Hepatocyte (in vitro differentiated cells): ENCODE measurements at regions not wholly inside any gene's neighbourhood (a gene's known extent, or its start where the extent isn't known, plus 50 kb on each side); places are given as distances from the start of the nearest gene placed in this dataset.

Source experiments
- DNase-seq: peaks from one replicate; pipeline ENCODE4 v3.0.0-alpha.2; 2016; ENCODE audit warnings: low spot score
- H2AFZ ChIP-seq: fragments of 200-600 bp; sonication (generic); 2 replicates; pipeline ENCODE4 v1.6.0; 2016; ENCODE audit warnings: antibody characterized with exemption, mild to moderate bottlenecking
- H3K27ac ChIP-seq: fragments of 200-600 bp; sonication (generic); 2 replicates; pipeline ENCODE4 v1.5.1; 2016; ENCODE audit warnings: mild to moderate bottlenecking
- H3K27me3 ChIP-seq: fragments of 200-600 bp; sonication (generic); 2 replicates; pipeline ENCODE4 v1.6.1; 2016
- H3K36me3 ChIP-seq: fragments of 200-600 bp; sonication (generic); replicated peaks from 2 replicates; pipeline ENCODE4 v1.5.1; 2016; ENCODE audit warnings: low read depth; ENCODE audit not compliant: insufficient read depth
- H3K4me1 ChIP-seq: fragments of 200-600 bp; sonication (generic); 2 replicates; pipeline ENCODE4 v1.5.1; 2016; ENCODE audit warnings: mild to moderate bottlenecking, moderate library complexity; ENCODE audit not compliant: insufficient read depth
- H3K4me2 ChIP-seq: fragments of 200-600 bp; sonication (generic); 2 replicates; pipeline ENCODE4 v1.6.0; 2016
- H3K4me3 ChIP-seq: fragments of 200-600 bp; sonication (generic); 2 replicates; pipeline ENCODE4 v1.5.1; 2016; ENCODE audit warnings: mild to moderate bottlenecking
- H3K79me2 ChIP-seq: fragments of 200-600 bp; sonication (generic); 2 replicates; pipeline ENCODE4 v1.6.0; 2017; ENCODE audit warnings: mild to moderate bottlenecking
- H3K9me2 ChIP-seq: fragments of 200-600 bp; sonication (generic); replicated peaks from 2 replicates; pipeline ENCODE4 v1.6.0; 2017; ENCODE audit warnings: mild to moderate bottlenecking; ENCODE audit not compliant: insufficient read depth
- H3K9me3 ChIP-seq: fragments of 200-600 bp; sonication (generic); 2 replicates; pipeline ENCODE4 v1.5.1; 2016; ENCODE audit warnings: low read depth, mild to moderate bottlenecking
- H4K20me1 ChIP-seq: fragments of 200-600 bp; sonication (generic); 2 replicates; pipeline ENCODE4 v1.6.0; 2016; ENCODE audit warnings: mild to moderate bottlenecking; ENCODE audit not compliant: insufficient read depth, poor library complexity, severe bottlenecking
- EZH2 ChIP-seq: fragments of 200-600 bp; sonication (generic); IDR thresholded peaks from 2 replicates; pipeline ENCODE4 v1.6.1; 2016; ENCODE audit warnings: antibody characterized with exemption, mild to moderate bottlenecking, borderline replicate concordance
- EZH2phosphoT487 ChIP-seq: fragments of 200-600 bp; sonication (generic); IDR thresholded peaks from one replicate; pipeline ENCODE4 v1.6.1; 2018; ENCODE audit warnings: antibody characterized with exemption, mild to moderate bottlenecking, low read depth, moderate library complexity; ENCODE audit not compliant: unreplicated experiment, severe bottlenecking
- WGBS: methylation state at CpG from one replicate; pipeline ENCODE4 v1.1.6; 2016; ENCODE audit warnings: low lambda C conversion rate; ENCODE audit errors: missing lambda C conversion rate; 5-methylcytosine and 5-hydroxymethylcytosine counted together
- TF ChIP-seq, protein P1 (sequence below): fragments of 200-600 bp; sonication (generic); IDR thresholded peaks from 2 replicates; pipeline ENCODE4 v1.5.1; 2016; ENCODE audit warnings: antibody characterized with exemption, mild to moderate bottlenecking; ENCODE audit not compliant: poor library complexity

DNA sequence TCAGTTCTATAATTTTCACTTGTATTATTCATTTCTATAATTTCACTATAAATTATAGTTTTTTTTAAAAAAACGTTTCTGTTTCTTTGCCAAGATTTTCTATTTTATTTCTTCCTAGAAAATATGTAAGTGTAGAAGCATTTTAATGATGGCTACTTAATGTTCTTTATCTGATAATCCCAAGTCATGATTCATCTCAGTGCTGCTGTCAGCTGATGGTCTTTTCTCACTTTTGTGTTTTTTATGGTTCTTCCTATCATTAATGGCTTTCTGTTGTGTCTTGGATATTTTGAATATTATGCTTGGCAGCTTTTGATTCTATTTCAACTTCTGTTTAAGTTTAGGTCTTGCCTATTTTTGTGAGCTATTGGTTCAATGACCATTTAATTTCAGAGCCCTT lies 268.6 kb downstream of the BAMBI start:
- Histone ChIP-seq H2AFZ (no peak overlapping the region), H3K27me3 (no peaks in the 10 kb centered on the region), H3K36me3 (no peaks in the 10 kb centered on the region), H4K20me1 (no peaks in the 10 kb centered on the region), H3K4me2 (no peak overlapping the region), H3K9me2 (no peaks in the 10 kb centered on the region), H3K4me3 (no peak overlapping the region), H3K79me2 (no peaks in the 10 kb centered on the region), H3K27ac (no peak overlapping the region), H3K9me3 (no peaks in the 10 kb centered on the region), H3K4me1 (peaks cover 11% of the 10 kb centered on the region)
- DNase-seq: no peak
- WGBS: 84% methylated on average over 1 of the region's 1 CpG
- no peak for TF ChIP-seq EZH2phosphoT487
- TF ChIP-seq EZH2: no peak
- TF ChIP-seq, protein P1, sequence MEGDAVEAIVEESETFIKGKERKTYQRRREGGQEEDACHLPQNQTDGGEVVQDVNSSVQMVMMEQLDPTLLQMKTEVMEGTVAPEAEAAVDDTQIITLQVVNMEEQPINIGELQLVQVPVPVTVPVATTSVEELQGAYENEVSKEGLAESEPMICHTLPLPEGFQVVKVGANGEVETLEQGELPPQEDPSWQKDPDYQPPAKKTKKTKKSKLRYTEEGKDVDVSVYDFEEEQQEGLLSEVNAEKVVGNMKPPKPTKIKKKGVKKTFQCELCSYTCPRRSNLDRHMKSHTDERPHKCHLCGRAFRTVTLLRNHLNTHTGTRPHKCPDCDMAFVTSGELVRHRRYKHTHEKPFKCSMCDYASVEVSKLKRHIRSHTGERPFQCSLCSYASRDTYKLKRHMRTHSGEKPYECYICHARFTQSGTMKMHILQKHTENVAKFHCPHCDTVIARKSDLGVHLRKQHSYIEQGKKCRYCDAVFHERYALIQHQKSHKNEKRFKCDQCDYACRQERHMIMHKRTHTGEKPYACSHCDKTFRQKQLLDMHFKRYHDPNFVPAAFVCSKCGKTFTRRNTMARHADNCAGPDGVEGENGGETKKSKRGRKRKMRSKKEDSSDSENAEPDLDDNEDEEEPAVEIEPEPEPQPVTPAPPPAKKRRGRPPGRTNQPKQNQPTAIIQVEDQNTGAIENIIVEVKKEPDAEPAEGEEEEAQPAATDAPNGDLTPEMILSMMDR: no peak

- H3K9me3 ChIP-seq: no peaks in the 10 kb centered on the region
- no peak for DNase-seq
- H3K4me2 ChIP-seq: no peak overlapping the region
- no peak overlapping the region for H3K4me3 ChIP-seq
- peak overlapping the region; percentile 15 for H3K27ac ChIP-seq
- no peaks in the 10 kb centered on the region for H3K9me2 ChIP-seq
- no peaks in the 10 kb centered on the region for H3K27me3 ChIP-seq
- TF ChIP-seq EZH2 (no peak), EZH2phosphoT487 (no peak)
- TF ChIP-seq, protein P1: no peak
- H2AFZ ChIP-seq: no peak overlapping the region
- H3K36me3 ChIP-seq: no peaks in the 10 kb centered on the region
- no peaks in the 10 kb centered on the region for H4K20me1 ChIP-seq
- 80% methylated on average over 2 of the region's 2 CpGs for WGBS
- H3K79me2 ChIP-seq: no peaks in the 10 kb centered on the region
- peaks cover 8% of the 10 kb centered on the region for H3K4me1 ChIP-seq
Observed at GRCh38 chr10:28946479-28946878, 269.2 kb downstream of the BAMBI start.

- WGBS: 68% methylated on average over 6 of the region's 6 CpGs
- TF ChIP-seq EZH2: no peak
- no peak for TF ChIP-seq EZH2phosphoT487
- TF ChIP-seq, protein P1: no peak
- H3K4me3 ChIP-seq: no peak overlapping the region
- H3K27ac ChIP-seq: peak overlapping the region; percentile 15
- no peaks in the 10 kb centered on the region for H3K36me3 ChIP-seq
- H3K79me2 ChIP-seq: no peaks in the 10 kb centered on the region
- H3K9me2 ChIP-seq: no peaks in the 10 kb centered on the region
- no peaks in the 10 kb centered on the region for H3K27me3 ChIP-seq
- peaks cover 8% of the 10 kb centered on the region for H3K4me1 ChIP-seq
- H2AFZ ChIP-seq: no peak overlapping the region
- H3K4me2 ChIP-seq: no peak overlapping the region
- no peaks in the 10 kb centered on the region for H4K20me1 ChIP-seq
- H3K9me3 ChIP-seq: no peaks in the 10 kb centered on the region
- DNase-seq: peak; percentile 22
Observed at GRCh38 chr10:28947171-28947570, 269.9 kb downstream of the BAMBI start.

DNA sequence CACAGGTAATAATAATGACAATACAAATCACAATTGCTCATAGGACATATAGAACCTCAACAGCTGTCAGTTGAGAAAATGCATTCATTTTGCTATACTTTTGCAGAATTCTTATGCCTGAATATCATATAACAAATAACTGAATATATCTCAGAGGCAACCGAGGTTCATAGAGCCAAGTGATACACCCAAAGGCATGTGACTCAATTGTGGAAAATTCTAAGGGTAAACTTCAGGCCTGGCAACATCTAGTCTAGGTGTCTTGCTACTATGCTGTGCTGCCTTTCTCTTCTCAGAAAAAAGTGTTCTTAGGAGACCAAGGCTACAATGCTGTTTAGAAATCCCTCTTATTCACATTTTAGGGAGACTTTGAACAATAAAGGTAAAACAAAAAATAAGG lies 270.7 kb downstream of the BAMBI start:
- Histone ChIP-seq H3K9me3 (no peaks in the 10 kb centered on the region), H3K27ac (no peak overlapping the region), H2AFZ (no peak overlapping the region), H3K9me2 (no peaks in the 10 kb centered on the region), H3K27me3 (no peaks in the 10 kb centered on the region), H3K79me2 (no peaks in the 10 kb centered on the region), H4K20me1 (no peaks in the 10 kb centered on the region), H3K36me3 (no peaks in the 10 kb centered on the region), H3K4me2 (no peak overlapping the region), H3K4me1 (peaks cover 8% of the 10 kb centered on the region), H3K4me3 (no peak overlapping the region)
- TF ChIP-seq EZH2phosphoT487: no peak
- no peak for DNase-seq
- 80% methylated on average over 1 of the region's 1 CpG for WGBS
